GM18511 (cell line): ENCODE measurements at regions not wholly inside any gene's neighbourhood (a gene's known extent, or its start where the extent isn't known, plus 50 kb on each side); places are given as distances from the start of the nearest gene placed in this dataset.
"Not testable (repeated sequence)": the region's sequence is repeated elsewhere in the genome, so short reads cannot be mapped to it uniquely, and the experiment has no call there.

Experiments
- ATAC-seq: cut with Tn5 transposase; IDR thresholded peaks from one replicate; pipeline ENCODE4 v1.9.1; 2021; ENCODE audit warnings: mild to moderate bottlenecking, moderate library complexity; ENCODE audit not compliant: unreplicated experiment

GRCh38 chr3:61442696-61443095 is 118.7 kb upstream of the PTPRG start:
- no peak for ATAC-seq

GRCh38 chr3:61443886-61444285 is 117.5 kb upstream of the PTPRG start:
- no peak for ATAC-seq

GRCh38 chr3:61444782-61445181 is 116.6 kb upstream of the PTPRG start:
- no peak for ATAC-seq

GRCh38 chr3:61445924-61446323 is 115.4 kb upstream of the PTPRG start:
- no peak for ATAC-seq

- no peak for ATAC-seq
Measured at GRCh38 chr3:61446341-61446740, 115.0 kb upstream of the PTPRG start.

GRCh38 chr3:61448378-61448777 is 113.0 kb upstream of the PTPRG start:
- ATAC-seq = no peak

- no peak for ATAC-seq
Measured at GRCh38 chr3:61449327-61450040, 111.9 kb upstream of the PTPRG start.

- no peak for ATAC-seq
Measured at GRCh38 chr3:61450866-61451265, 110.5 kb upstream of the PTPRG start.

- no peak for ATAC-seq
Measured at GRCh38 chr3:61451841-61452240, 109.5 kb upstream of the PTPRG start.

GRCh38 chr3:61452535-61453090 is 108.8 kb upstream of the PTPRG start:
- no peak for ATAC-seq

GRCh38 chr3:61454006-61454585 is 107.3 kb upstream of the PTPRG start:
- no peak for ATAC-seq

GRCh38 chr3:61454801-61455200 is 106.6 kb upstream of the PTPRG start:
- no peak for ATAC-seq

GRCh38 chr3:61460636-61461035 is 100.7 kb upstream of the PTPRG start:
- ATAC-seq = no peak

GRCh38 chr3:61463191-61463590 is 98.2 kb upstream of the PTPRG start:
- no peak for ATAC-seq

- no peak for ATAC-seq
Measured at GRCh38 chr3:61464518-61465140, 96.7 kb upstream of the PTPRG start.

GRCh38 chr3:61466357-61466756 is 95.0 kb upstream of the PTPRG start:
- no peak for ATAC-seq

- ATAC-seq = no peak
Measured at GRCh38 chr3:61483997-61484396, 77.4 kb upstream of the PTPRG start.

GRCh38 chr3:61493339-61493738 is 68.0 kb upstream of the PTPRG start:
- ATAC-seq = no peak

GRCh38 chr3:61494309-61494708 is 67.1 kb upstream of the PTPRG start:
- ATAC-seq = not testable (repeated sequence)

- no peak for ATAC-seq
Measured at GRCh38 chr3:61497463-61497862, 63.9 kb upstream of the PTPRG start.

- ATAC-seq = no peak
Measured at GRCh38 chr3:61505197-61505596, 56.2 kb upstream of the PTPRG start.

- ATAC-seq = no peak
Measured at GRCh38 chr3:61507946-61508345, 53.4 kb upstream of the PTPRG start.
